SK-N-SH (cell line): ENCODE measurements at regions not wholly inside any gene's neighbourhood (a gene's known extent, or its start where the extent isn't known, plus 50 kb on each side); places are given as distances from the start of the nearest gene placed in this dataset.

ENCODE experiments used
- ELF1 ChIP-seq: IDR thresholded peaks from 2 replicates; pipeline ENCODE4 v1.4.0; 2012
- EZH2phosphoT487 ChIP-seq: fragments of 200-600 bp; sonication (generic); IDR thresholded peaks from 2 replicates; pipeline ENCODE4 v1.6.1; 2017; ENCODE audit warnings: low read depth, mixed run types, mild to moderate bottlenecking, antibody characterized with exemption, moderate library complexity, borderline replicate concordance
- FOSL2 ChIP-seq: IDR thresholded peaks from 2 replicates; pipeline ENCODE4 v1.4.0; 2012; ENCODE audit warnings: low read depth, mild to moderate bottlenecking, moderate library complexity, borderline replicate concordance
- FOXM1 ChIP-seq: IDR thresholded peaks from 2 replicates; pipeline ENCODE4 v1.4.0; 2012; ENCODE audit warnings: low read depth, mild to moderate bottlenecking
- MXI1 ChIP-seq: IDR thresholded peaks from 2 replicates; pipeline ENCODE4 v1.6.1; 2012; ENCODE audit warnings: mild to moderate bottlenecking, low read depth, low read length, improper control_type of control experiment
- NFIC ChIP-seq: IDR thresholded peaks from 2 replicates; pipeline ENCODE4 v1.4.0; 2012; ENCODE audit warnings: borderline replicate concordance
- POLR2AphosphoS5 ChIP-seq: IDR thresholded peaks from 2 replicates; pipeline ENCODE4 v1.6.1; 2012; ENCODE audit warnings: low read depth, low read length
- TF ChIP-seq, protein P1 (sequence below): fragments of 200-600 bp; sonication (generic); IDR thresholded peaks from 2 replicates; pipeline ENCODE4 v1.6.1; 2017; ENCODE audit warnings: antibody characterized with exemption, mild to moderate bottlenecking, moderate library complexity
- TF ChIP-seq, protein P2 (sequence below): IDR thresholded peaks from 2 replicates; pipeline ENCODE4 v1.6.1; 2012; ENCODE audit warnings: mild to moderate bottlenecking, low read depth, low read length, moderate library complexity
- TF ChIP-seq, protein P3 (sequence below): IDR thresholded peaks from 2 replicates; pipeline ENCODE4 v1.4.0; 2012; ENCODE audit warnings: low read depth

DNA sequence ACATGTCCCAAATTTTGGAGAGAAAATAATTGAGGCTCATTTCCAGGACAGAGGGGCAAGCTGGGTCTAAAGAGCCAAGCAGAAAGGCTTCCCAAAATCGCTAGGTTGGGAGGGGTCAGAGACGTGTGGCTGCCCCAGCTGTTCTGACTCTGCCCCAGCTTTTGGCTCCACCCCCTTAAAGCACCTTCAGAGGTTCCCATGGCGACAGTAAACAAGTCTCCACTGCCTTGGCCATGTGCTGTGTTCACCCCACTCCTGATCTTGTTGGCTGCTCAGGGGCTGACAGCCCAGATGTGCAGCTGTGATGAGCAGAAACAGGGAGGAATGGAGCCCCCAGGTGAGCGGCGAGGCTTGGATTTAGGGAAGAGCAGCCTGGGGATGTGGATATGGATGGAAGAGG, 72.8 kb upstream of the SPTLC3 start:
- TF ChIP-seq, protein P1, sequence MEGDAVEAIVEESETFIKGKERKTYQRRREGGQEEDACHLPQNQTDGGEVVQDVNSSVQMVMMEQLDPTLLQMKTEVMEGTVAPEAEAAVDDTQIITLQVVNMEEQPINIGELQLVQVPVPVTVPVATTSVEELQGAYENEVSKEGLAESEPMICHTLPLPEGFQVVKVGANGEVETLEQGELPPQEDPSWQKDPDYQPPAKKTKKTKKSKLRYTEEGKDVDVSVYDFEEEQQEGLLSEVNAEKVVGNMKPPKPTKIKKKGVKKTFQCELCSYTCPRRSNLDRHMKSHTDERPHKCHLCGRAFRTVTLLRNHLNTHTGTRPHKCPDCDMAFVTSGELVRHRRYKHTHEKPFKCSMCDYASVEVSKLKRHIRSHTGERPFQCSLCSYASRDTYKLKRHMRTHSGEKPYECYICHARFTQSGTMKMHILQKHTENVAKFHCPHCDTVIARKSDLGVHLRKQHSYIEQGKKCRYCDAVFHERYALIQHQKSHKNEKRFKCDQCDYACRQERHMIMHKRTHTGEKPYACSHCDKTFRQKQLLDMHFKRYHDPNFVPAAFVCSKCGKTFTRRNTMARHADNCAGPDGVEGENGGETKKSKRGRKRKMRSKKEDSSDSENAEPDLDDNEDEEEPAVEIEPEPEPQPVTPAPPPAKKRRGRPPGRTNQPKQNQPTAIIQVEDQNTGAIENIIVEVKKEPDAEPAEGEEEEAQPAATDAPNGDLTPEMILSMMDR, result no peak
- TF ChIP-seq, protein P2, sequence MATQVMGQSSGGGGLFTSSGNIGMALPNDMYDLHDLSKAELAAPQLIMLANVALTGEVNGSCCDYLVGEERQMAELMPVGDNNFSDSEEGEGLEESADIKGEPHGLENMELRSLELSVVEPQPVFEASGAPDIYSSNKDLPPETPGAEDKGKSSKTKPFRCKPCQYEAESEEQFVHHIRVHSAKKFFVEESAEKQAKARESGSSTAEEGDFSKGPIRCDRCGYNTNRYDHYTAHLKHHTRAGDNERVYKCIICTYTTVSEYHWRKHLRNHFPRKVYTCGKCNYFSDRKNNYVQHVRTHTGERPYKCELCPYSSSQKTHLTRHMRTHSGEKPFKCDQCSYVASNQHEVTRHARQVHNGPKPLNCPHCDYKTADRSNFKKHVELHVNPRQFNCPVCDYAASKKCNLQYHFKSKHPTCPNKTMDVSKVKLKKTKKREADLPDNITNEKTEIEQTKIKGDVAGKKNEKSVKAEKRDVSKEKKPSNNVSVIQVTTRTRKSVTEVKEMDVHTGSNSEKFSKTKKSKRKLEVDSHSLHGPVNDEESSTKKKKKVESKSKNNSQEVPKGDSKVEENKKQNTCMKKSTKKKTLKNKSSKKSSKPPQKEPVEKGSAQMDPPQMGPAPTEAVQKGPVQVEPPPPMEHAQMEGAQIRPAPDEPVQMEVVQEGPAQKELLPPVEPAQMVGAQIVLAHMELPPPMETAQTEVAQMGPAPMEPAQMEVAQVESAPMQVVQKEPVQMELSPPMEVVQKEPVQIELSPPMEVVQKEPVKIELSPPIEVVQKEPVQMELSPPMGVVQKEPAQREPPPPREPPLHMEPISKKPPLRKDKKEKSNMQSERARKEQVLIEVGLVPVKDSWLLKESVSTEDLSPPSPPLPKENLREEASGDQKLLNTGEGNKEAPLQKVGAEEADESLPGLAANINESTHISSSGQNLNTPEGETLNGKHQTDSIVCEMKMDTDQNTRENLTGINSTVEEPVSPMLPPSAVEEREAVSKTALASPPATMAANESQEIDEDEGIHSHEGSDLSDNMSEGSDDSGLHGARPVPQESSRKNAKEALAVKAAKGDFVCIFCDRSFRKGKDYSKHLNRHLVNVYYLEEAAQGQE, result no peak
- no peak for TF ChIP-seq NFIC
- TF ChIP-seq ELF1, result no peak
- TF ChIP-seq MXI1, result no peak
- TF ChIP-seq EZH2phosphoT487, result no peak
- no peak for TF ChIP-seq FOSL2
- no peak for TF ChIP-seq POLR2AphosphoS5
- no peak for TF ChIP-seq FOXM1
- TF ChIP-seq, protein P3, sequence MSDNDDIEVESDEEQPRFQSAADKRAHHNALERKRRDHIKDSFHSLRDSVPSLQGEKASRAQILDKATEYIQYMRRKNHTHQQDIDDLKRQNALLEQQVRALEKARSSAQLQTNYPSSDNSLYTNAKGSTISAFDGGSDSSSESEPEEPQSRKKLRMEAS, result no peak
